A673 (cell line): ENCODE measurements at regions not wholly inside any gene's neighbourhood (a gene's known extent, or its start where the extent isn't known, plus 50 kb on each side); places are given as distances from the start of the nearest gene placed in this dataset.

ENCODE experiments used
- BruUV-seq: library from RNA; stranded (reverse); fragments of 400-500 nt; replicated peaks from 2 replicates; lab custom pipeline; 2021; lab: Mats Ljungman, UMichigan
- CTCF ChIA-PET: fragments of 300-600 bp; sonication (Branson Sonifier 250); formaldehyde crosslinking; loops from one replicate; lab custom pipeline; 2022; ENCODE audit warnings: antibody characterized with exemption; lab: Charles Lee
- POLR2A ChIA-PET: fragments of 300-600 bp; sonication (Branson Sonifier 250); formaldehyde crosslinking; loops from one replicate; lab custom pipeline; 2022; ENCODE audit warnings: antibody characterized with exemption; ENCODE audit not compliant: low non-redundant PET; lab: Charles Lee
- DNase-seq: peaks from one replicate; pipeline ENCODE4 v3.0.0-alpha.2; 2015; ENCODE audit warnings: low spot score
- H3K27ac ChIP-seq: fragments of 200-600 bp; sonication (generic); 2 replicates; pipeline ENCODE4 v1.5.1; 2016; ENCODE audit warnings: mixed run types, low read depth, mild to moderate bottlenecking, mixed read lengths, antibody characterized with exemption, low read length; ENCODE audit not compliant: poor library complexity, severe bottlenecking
- H3K27me3 ChIP-seq: fragments of 200-600 bp; sonication (generic); replicated peaks from 2 replicates; pipeline ENCODE4 v1.6.1; 2017; ENCODE audit warnings: mixed run types, low read depth, mild to moderate bottlenecking, mixed read lengths, antibody characterized with exemption, low read length; ENCODE audit not compliant: insufficient read depth, poor library complexity
- H3K36me3 ChIP-seq: fragments of 200-600 bp; sonication (generic); 2 replicates; pipeline ENCODE4 v1.6.1; 2016; ENCODE audit warnings: mixed run types, mild to moderate bottlenecking, mixed read lengths, antibody characterized with exemption, low read length; ENCODE audit not compliant: insufficient read depth, poor library complexity, severe bottlenecking
- H3K4me1 ChIP-seq: fragments of 200-600 bp; sonication (generic); 2 replicates; pipeline ENCODE4 v1.6.1; 2017; ENCODE audit warnings: mixed run types, mild to moderate bottlenecking, mixed read lengths, antibody characterized with exemption, low read length; ENCODE audit not compliant: insufficient read depth, poor library complexity, severe bottlenecking
- H3K4me3 ChIP-seq: fragments of 200-600 bp; sonication (generic); 2 replicates; pipeline ENCODE4 v1.5.1; 2016; ENCODE audit warnings: low read depth, mixed run types, mild to moderate bottlenecking, mixed read lengths, low read length; ENCODE audit not compliant: poor library complexity, severe bottlenecking
- H3K9me3 ChIP-seq: fragments of 200-600 bp; sonication (generic); 2 replicates; pipeline ENCODE4 v1.6.1; 2016; ENCODE audit warnings: mixed run types, low read depth, mild to moderate bottlenecking, mixed read lengths, antibody characterized with exemption, low read length; ENCODE audit not compliant: poor library complexity, severe bottlenecking
- EZH2 ChIP-seq: fragments of 200-600 bp; sonication (generic); IDR thresholded peaks from 2 replicates; pipeline ENCODE4 v1.6.1; 2017; ENCODE audit warnings: borderline replicate concordance, low read depth, mild to moderate bottlenecking, mixed read lengths, antibody characterized with exemption, low read length; ENCODE audit not compliant: poor library complexity, severe bottlenecking
- intact Hi-C: fragments of 100-400 bp; cut with micrococcal nuclease; formaldehyde crosslinking; loops from one replicate; pipeline ENCODE4 v1.10.0; 2022; ENCODE audit not compliant: unreplicated experiment
- TF ChIP-seq, protein P1 (sequence below): fragments of 300-800, 200-600 bp; sonication (generic); conservative IDR thresholded peaks from 2 replicates; pipeline ENCODE4 v1.5.1; 2017; ENCODE audit warnings: low read depth, mild to moderate bottlenecking, antibody characterized with exemption, low read length, moderate library complexity, mixed read lengths

GRCh38 chr17:5672141-5672540 lies 87.8 kb upstream of the NLRP1 start:
- DNase-seq, result no peak
- Histone ChIP-seq H3K9me3 (no peaks in the 10 kb centered on the region), H3K36me3 (no peaks in the 10 kb centered on the region), H3K4me3 (no peak overlapping the region), H3K27me3 (peaks cover 41% of the 10 kb centered on the region), H3K27ac (no peak overlapping the region), H3K4me1 (no peaks in the 10 kb centered on the region)
- TF ChIP-seq EZH2, result no peak
- TF ChIP-seq, protein P1, sequence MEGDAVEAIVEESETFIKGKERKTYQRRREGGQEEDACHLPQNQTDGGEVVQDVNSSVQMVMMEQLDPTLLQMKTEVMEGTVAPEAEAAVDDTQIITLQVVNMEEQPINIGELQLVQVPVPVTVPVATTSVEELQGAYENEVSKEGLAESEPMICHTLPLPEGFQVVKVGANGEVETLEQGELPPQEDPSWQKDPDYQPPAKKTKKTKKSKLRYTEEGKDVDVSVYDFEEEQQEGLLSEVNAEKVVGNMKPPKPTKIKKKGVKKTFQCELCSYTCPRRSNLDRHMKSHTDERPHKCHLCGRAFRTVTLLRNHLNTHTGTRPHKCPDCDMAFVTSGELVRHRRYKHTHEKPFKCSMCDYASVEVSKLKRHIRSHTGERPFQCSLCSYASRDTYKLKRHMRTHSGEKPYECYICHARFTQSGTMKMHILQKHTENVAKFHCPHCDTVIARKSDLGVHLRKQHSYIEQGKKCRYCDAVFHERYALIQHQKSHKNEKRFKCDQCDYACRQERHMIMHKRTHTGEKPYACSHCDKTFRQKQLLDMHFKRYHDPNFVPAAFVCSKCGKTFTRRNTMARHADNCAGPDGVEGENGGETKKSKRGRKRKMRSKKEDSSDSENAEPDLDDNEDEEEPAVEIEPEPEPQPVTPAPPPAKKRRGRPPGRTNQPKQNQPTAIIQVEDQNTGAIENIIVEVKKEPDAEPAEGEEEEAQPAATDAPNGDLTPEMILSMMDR, result no peak
- BruUV-seq, result no TSS peak
- intact Hi-C loops, result no loop called here
- CTCF ChIA-PET, result no interaction called here
- POLR2A ChIA-PET, result interaction anchor here (0.6 kb wide), 1 partner anchor 15 kb away, joined by 4 read pairs; no protein-coding TSS in a partner anchor

DNA sequence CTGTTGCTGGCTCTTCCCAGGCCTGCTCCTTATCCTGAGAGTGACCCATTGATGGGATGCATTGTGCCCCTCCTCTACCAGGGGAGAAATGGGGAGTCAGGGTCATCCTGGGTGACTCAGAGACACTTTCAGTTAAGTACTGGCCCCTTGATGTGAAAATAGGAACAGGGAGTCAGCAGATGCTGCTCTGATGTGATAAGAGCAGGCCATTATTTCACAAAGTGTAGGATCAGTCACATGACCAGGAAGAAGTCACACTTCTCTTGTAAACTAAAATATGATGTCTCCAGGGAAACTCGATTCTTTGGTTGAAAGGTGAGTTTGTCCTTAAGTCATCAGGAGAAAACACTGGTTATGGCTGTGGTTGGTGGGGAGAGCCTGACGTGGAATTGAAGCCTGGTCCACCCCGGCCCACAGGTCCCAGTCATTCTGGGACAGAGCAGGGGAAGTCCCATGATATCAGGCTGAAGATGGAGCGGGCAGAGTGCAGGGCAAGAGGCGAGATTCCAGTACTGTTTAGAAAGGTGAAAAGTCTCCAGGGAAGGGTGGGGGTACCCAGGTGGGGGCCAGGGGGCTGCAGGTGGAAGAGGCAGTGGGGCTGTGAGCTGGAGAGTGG lies 88.6 kb upstream of the NLRP1 start:
- TF ChIP-seq, protein P1, result no peak
- TF ChIP-seq EZH2, result no peak
- peaks cover 40% of the 10 kb centered on the region for H3K27me3 ChIP-seq
- H3K27ac ChIP-seq, result no peak overlapping the region
- POLR2A ChIA-PET, result no interaction called here
- intact Hi-C loops, result no loop called here
- H3K4me1 ChIP-seq, result no peaks in the 10 kb centered on the region
- no peaks in the 10 kb centered on the region for H3K36me3 ChIP-seq
- no TSS peak for BruUV-seq
- H3K4me3 ChIP-seq, result no peak overlapping the region
- no peak for DNase-seq
- CTCF ChIA-PET, result no interaction called here
- H3K9me3 ChIP-seq, result no peaks in the 10 kb centered on the region

DNA sequence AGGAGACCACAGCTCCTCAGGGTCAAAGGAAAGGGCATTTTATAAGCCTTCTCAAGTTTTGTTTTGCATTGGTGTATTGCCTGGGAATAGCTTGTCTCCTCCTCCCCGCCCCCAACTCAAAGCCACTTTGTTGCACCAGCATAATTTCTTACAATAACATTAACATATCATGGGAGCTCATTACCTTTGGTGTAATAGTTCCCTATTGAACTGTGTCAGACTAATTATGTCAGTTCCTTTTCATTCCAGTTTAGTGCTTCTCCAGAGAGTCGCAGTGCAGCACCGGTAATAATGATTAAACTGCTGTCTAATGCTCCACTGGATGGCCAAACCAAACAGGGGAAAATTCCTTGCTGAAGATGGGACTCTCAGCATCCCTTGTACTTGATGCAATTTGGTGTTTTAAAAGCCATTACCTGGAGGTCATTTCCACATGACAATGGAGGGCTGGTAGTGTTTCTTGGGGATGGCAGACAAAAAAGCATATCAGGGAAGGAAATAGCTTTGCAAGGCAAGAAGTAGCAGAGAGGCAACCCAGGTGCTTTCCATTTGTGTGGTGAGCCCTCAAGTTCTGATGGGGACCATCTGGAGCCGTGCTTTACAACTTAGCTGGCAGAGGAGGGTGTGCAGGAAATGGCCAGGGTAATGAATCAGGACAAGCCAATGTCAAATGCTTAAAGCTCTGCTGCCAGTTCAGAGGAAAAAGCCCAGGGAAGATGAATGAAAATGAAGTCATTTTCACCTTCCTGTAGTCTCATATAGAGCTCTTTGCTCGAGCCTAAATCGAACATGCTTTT lies 91.5 kb upstream of the NLRP1 start:
- no TSS peak for BruUV-seq
- H3K36me3 ChIP-seq, result no peaks in the 10 kb centered on the region
- H3K27me3 ChIP-seq, result peaks cover 27% of the 10 kb centered on the region
- TF ChIP-seq, protein P1, result no peak
- no peak for TF ChIP-seq EZH2
- no peaks in the 10 kb centered on the region for H3K9me3 ChIP-seq
- no peaks in the 10 kb centered on the region for H3K4me1 ChIP-seq
- H3K27ac ChIP-seq, result no peak overlapping the region
- ChIA-PET POLR2A (interaction anchor here (0.6 kb wide), 1 partner anchor 560 kb away, joined by 5 read pairs; no protein-coding TSS in a partner anchor), CTCF (no interaction called here)
- intact Hi-C loops, result no loop called here
- DNase-seq, result no peak
- H3K4me3 ChIP-seq, result no peak overlapping the region
